ENCODE measurements at regions not wholly inside any gene's neighbourhood (a gene's known extent, or its start where the extent isn't known, plus 50 kb on each side); places are given as distances from the start of the nearest gene placed in this dataset.

GRCh38 chr3:73204841-73205240, 143.4 kb downstream of the EBLN2 start:
- no peak overlapping the region for H3K4me2 ChIP-seq (ENCODE audit: low read length)
- Mint-ChIP-seq H3K4me3 (ENCODE audit: unreplicated experiment) (no peak overlapping the region), H3K9me3 (ENCODE audit: unreplicated experiment) (no peaks in the 10 kb centered on the region), H3K27me3 (ENCODE audit: low read depth, unreplicated experiment) (peaks cover 6% of the 10 kb centered on the region), H3K36me3 (ENCODE audit: low read depth, unreplicated experiment) (no peaks in the 10 kb centered on the region), H3K4me1 (ENCODE audit: low read depth, unreplicated experiment) (peaks cover 1% of the 10 kb centered on the region), H3K27ac (ENCODE audit: unreplicated experiment) (no peak overlapping the region)
- H2AFZ ChIP-seq (ENCODE audit: low read depth, low read length): no peak overlapping the region
- DNase-seq (ENCODE audit: low read depth) (no peak), FAIRE-seq (no peak)
- H3K27me3 ChIP-seq (ENCODE audit: insufficient read depth, low read length): no peaks in the 10 kb centered on the region
- no peak overlapping the region for H3K27ac ChIP-seq (ENCODE audit: low read depth, low read length)
- no peaks in the 10 kb centered on the region for H3K79me2 ChIP-seq (ENCODE audit: insufficient read depth, low read length)
- no peaks in the 10 kb centered on the region for H4K20me1 ChIP-seq (ENCODE audit: insufficient read depth, low read length)
- H3K4me3 ChIP-seq (ENCODE audit: insufficient read depth, low read depth, low read length): no peak overlapping the region
- TF ChIP-seq EZH2 (IDR thresholded peaks at IDR 0.05; ENCODE audit: insufficient read depth, low read length): no peak
- TF ChIP-seq CTCF (IDR thresholded peaks at IDR 0.05; ENCODE audit: insufficient read depth, low read depth, low read length): no peak
- H3K4me1 ChIP-seq (ENCODE audit: insufficient read depth, low read length): no peaks in the 10 kb centered on the region
- H3K36me3 ChIP-seq (ENCODE audit: insufficient read depth, low read length): no peaks in the 10 kb centered on the region
- no peaks in the 10 kb centered on the region for H3K9me3 ChIP-seq (ENCODE audit: insufficient read depth, low read depth, low read length)
- H3K9ac ChIP-seq (ENCODE audit: low read length): no peak overlapping the region

GRCh38 chr3:73206030-73206429, 144.6 kb downstream of the EBLN2 start:
- Histone ChIP-seq H3K79me2 (ENCODE audit: insufficient read depth, low read length) (no peaks in the 10 kb centered on the region), H3K36me3 (ENCODE audit: insufficient read depth, low read length) (no peaks in the 10 kb centered on the region), H3K9me3 (ENCODE audit: insufficient read depth, low read depth, low read length) (no peaks in the 10 kb centered on the region), H3K4me2 (ENCODE audit: low read length) (no peak overlapping the region), H3K27ac (ENCODE audit: low read depth, low read length) (no peak overlapping the region), H3K4me1 (ENCODE audit: insufficient read depth, low read length) (no peaks in the 10 kb centered on the region), H3K4me3 (ENCODE audit: insufficient read depth, low read depth, low read length) (no peak overlapping the region), H2AFZ (ENCODE audit: low read depth, low read length) (no peak overlapping the region), H3K27me3 (ENCODE audit: insufficient read depth, low read length) (no peaks in the 10 kb centered on the region), H4K20me1 (ENCODE audit: insufficient read depth, low read length) (no peaks in the 10 kb centered on the region), H3K9ac (ENCODE audit: low read length) (no peak overlapping the region)
- no peak overlapping the region for H3K4me3 Mint-ChIP-seq (ENCODE audit: unreplicated experiment)
- no peak for TF ChIP-seq EZH2 (IDR thresholded peaks at IDR 0.05; ENCODE audit: insufficient read depth, low read length)
- no peak for TF ChIP-seq CTCF (IDR thresholded peaks at IDR 0.05; ENCODE audit: insufficient read depth, low read depth, low read length)
- peaks cover 1% of the 10 kb centered on the region for H3K4me1 Mint-ChIP-seq (ENCODE audit: low read depth, unreplicated experiment)
- no peaks in the 10 kb centered on the region for H3K36me3 Mint-ChIP-seq (ENCODE audit: low read depth, unreplicated experiment)
- no peak overlapping the region for H3K27ac Mint-ChIP-seq (ENCODE audit: unreplicated experiment)
- FAIRE-seq: no peak
- DNase-seq (ENCODE audit: low read depth): no peak
- no peaks in the 10 kb centered on the region for H3K9me3 Mint-ChIP-seq (ENCODE audit: unreplicated experiment)
- H3K27me3 Mint-ChIP-seq (ENCODE audit: low read depth, unreplicated experiment): peaks cover 6% of the 10 kb centered on the region

GRCh38 chr3:73207946-73208440, 146.5 kb downstream of the EBLN2 start:
- TF ChIP-seq CTCF (IDR thresholded peaks at IDR 0.05; ENCODE audit: insufficient read depth, low read depth, low read length) (no peak), EZH2 (IDR thresholded peaks at IDR 0.05; ENCODE audit: insufficient read depth, low read length) (no peak)
- no peak overlapping the region for H2AFZ ChIP-seq (ENCODE audit: low read depth, low read length)
- H3K4me1 ChIP-seq (ENCODE audit: insufficient read depth, low read length): no peaks in the 10 kb centered on the region
- Mint-ChIP-seq H3K4me1 (ENCODE audit: low read depth, unreplicated experiment) (peaks cover 1% of the 10 kb centered on the region), H3K36me3 (ENCODE audit: low read depth, unreplicated experiment) (no peaks in the 10 kb centered on the region), H3K27me3 (ENCODE audit: low read depth, unreplicated experiment) (peaks cover 6% of the 10 kb centered on the region), H3K4me3 (ENCODE audit: unreplicated experiment) (no peak overlapping the region), H3K9me3 (ENCODE audit: unreplicated experiment) (no peaks in the 10 kb centered on the region), H3K27ac (ENCODE audit: unreplicated experiment) (no peak overlapping the region)
- no peaks in the 10 kb centered on the region for H4K20me1 ChIP-seq (ENCODE audit: insufficient read depth, low read length)
- no peak overlapping the region for H3K9ac ChIP-seq (ENCODE audit: low read length)
- H3K4me2 ChIP-seq (ENCODE audit: low read length): no peak overlapping the region
- no peaks in the 10 kb centered on the region for H3K9me3 ChIP-seq (ENCODE audit: insufficient read depth, low read depth, low read length)
- FAIRE-seq (no peak), DNase-seq (ENCODE audit: low read depth) (no peak)
- no peak overlapping the region for H3K27ac ChIP-seq (ENCODE audit: low read depth, low read length)
- H3K4me3 ChIP-seq (ENCODE audit: insufficient read depth, low read depth, low read length): no peak overlapping the region
- H3K79me2 ChIP-seq (ENCODE audit: insufficient read depth, low read length): no peaks in the 10 kb centered on the region
- H3K36me3 ChIP-seq (ENCODE audit: insufficient read depth, low read length): no peaks in the 10 kb centered on the region
- H3K27me3 ChIP-seq (ENCODE audit: insufficient read depth, low read length): no peaks in the 10 kb centered on the region
